Liver (tissue), 8 donors: ENCODE measurements at regions not wholly inside any gene's neighbourhood (a gene's known extent, or its start where the extent isn't known, plus 50 kb on each side); places are given as distances from the start of the nearest gene placed in this dataset.

ENCODE experiments used
- DNase-seq: peaks from one replicate; pipeline ENCODE4 v3.0.0-alpha.2; 2017; ENCODE audit warnings: low spot score
- H3K27ac ChIP-seq, 2 donors: one replicate each; pipeline ENCODE4 v1.7.0; 2013; ENCODE audit warnings: inconsistent platforms in 2 of 2, low read length in 2 of 2, control low read depth in 1 of 2, low read depth in 1 of 2, mild to moderate bottlenecking in 1 of 2
- H3K27me3 ChIP-seq, 4 donors: one replicate each; pipeline versions ENCODE4 v1.6.1 to v1.7.0; 2013; ENCODE audit warnings: low read length in 3 of 4, inconsistent platforms in 1 of 4, mild to moderate bottlenecking in 1 of 4, moderate library complexity in 1 of 4; ENCODE audit not compliant: control insufficient read depth in 4 of 4, insufficient read depth in 4 of 4
- H3K36me3 ChIP-seq, 4 donors: one replicate each; pipeline versions ENCODE4 v1.6.1 to v1.7.0; 2013; ENCODE audit warnings: low read length in 3 of 4, mild to moderate bottlenecking in 3 of 4, low read depth in 1 of 4, moderate library complexity in 1 of 4; ENCODE audit not compliant: control insufficient read depth in 4 of 4, insufficient read depth in 3 of 4
- H3K4me1 ChIP-seq, 4 donors: one replicate each; pipeline versions ENCODE4 v1.6.1 to v1.7.0; 2013; ENCODE audit warnings: low read length in 3 of 4, mild to moderate bottlenecking in 3 of 4, moderate library complexity in 1 of 4; ENCODE audit not compliant: control insufficient read depth in 4 of 4, insufficient read depth in 4 of 4
- H3K4me3 ChIP-seq, 3 donors: one replicate each; pipeline versions ENCODE4 v1.6.1 to v1.7.0; 2013; ENCODE audit warnings: low read length in 3 of 3, control low read depth in 1 of 3, low read depth in 1 of 3, mild to moderate bottlenecking in 1 of 3
- H3K9ac ChIP-seq, 2 donors: one replicate each; pipeline ENCODE4 v1.7.0; 2013; ENCODE audit warnings: low read length in 2 of 2, mild to moderate bottlenecking in 2 of 2, moderate library complexity in 2 of 2, control low read depth in 1 of 2, low read depth in 1 of 2
- H3K9me3 ChIP-seq, 4 donors: one replicate each; pipeline versions ENCODE4 v1.6.1 to v1.7.0; 2013; ENCODE audit warnings: low read length in 3 of 4; ENCODE audit not compliant: control insufficient read depth in 4 of 4
- ATF3 ChIP-seq: IDR thresholded peaks from 2 replicates; pipeline ENCODE4 v1.6.1; 2016; ENCODE audit warnings: antibody characterized with exemption
- CTCF ChIP-seq: fragments of 150-350 bp; IDR thresholded peaks from 2 replicates; pipeline ENCODE4 v1.5.1; 2017; ENCODE audit warnings: improper control_type of control experiment, low read depth, low read length; ENCODE audit not compliant: missing input control
- EGR1 ChIP-seq, 2 donors: IDR thresholded peaks; 2 replicates each; pipeline ENCODE4 v1.6.1; 2016 to 2018; ENCODE audit warnings: antibody characterized with exemption in 2 of 2, low read depth in 2 of 2
- FOXA1 ChIP-seq: IDR thresholded peaks from 2 replicates; pipeline ENCODE4 v1.6.1; 2016; ENCODE audit warnings: antibody characterized with exemption
- FOXA2 ChIP-seq: IDR thresholded peaks from 2 replicates; pipeline ENCODE4 v1.6.1; 2016; ENCODE audit warnings: antibody characterized with exemption
- GABPA ChIP-seq, 2 donors: IDR thresholded peaks in 1 of 2; conservative IDR thresholded peaks in 1 of 2; 2 replicates each; pipeline ENCODE4 v1.6.1; 2016; ENCODE audit warnings: antibody characterized with exemption in 2 of 2, mild to moderate bottlenecking in 1 of 2, moderate library complexity in 1 of 2
- HNF4A ChIP-seq, 2 donors: conservative IDR thresholded peaks; 2 replicates each; pipeline ENCODE4 v1.6.1; 2016; ENCODE audit warnings: antibody characterized with exemption in 2 of 2, mild to moderate bottlenecking in 2 of 2
- HNF4G ChIP-seq: IDR thresholded peaks from 2 replicates; pipeline ENCODE4 v1.6.1; 2016; ENCODE audit warnings: antibody characterized with exemption
- JUND ChIP-seq, 2 donors: IDR thresholded peaks; 2 replicates each; pipeline ENCODE4 v1.6.1; 2016; ENCODE audit warnings: antibody characterized with exemption in 2 of 2
- MAX ChIP-seq: IDR thresholded peaks from 2 replicates; pipeline ENCODE4 v1.6.1; 2016; ENCODE audit warnings: antibody characterized with exemption
- NR2F2 ChIP-seq: IDR thresholded peaks from 2 replicates; pipeline ENCODE4 v1.6.1; 2016; ENCODE audit warnings: antibody characterized with exemption
- RAD21 ChIP-seq, 2 donors: IDR thresholded peaks; 2 replicates each; pipeline ENCODE4 v1.6.1; 2016; ENCODE audit warnings: antibody characterized with exemption in 2 of 2, mild to moderate bottlenecking in 2 of 2
- REST ChIP-seq: IDR thresholded peaks from 2 replicates; pipeline ENCODE4 v1.6.1; 2016; ENCODE audit warnings: antibody characterized with exemption, mild to moderate bottlenecking
- RXRA ChIP-seq, 2 donors: IDR thresholded peaks; 2 replicates each; pipeline ENCODE4 v1.6.1; 2017 to 2018; ENCODE audit warnings: antibody characterized with exemption in 2 of 2, mild to moderate bottlenecking in 1 of 2
- SP1 ChIP-seq: IDR thresholded peaks from 2 replicates; pipeline ENCODE4 v1.6.1; 2018; ENCODE audit warnings: antibody characterized with exemption, mild to moderate bottlenecking
- TAF1 ChIP-seq: conservative IDR thresholded peaks from 2 replicates; pipeline ENCODE4 v1.6.1; 2016; ENCODE audit warnings: antibody characterized with exemption, mild to moderate bottlenecking
- YY1 ChIP-seq: IDR thresholded peaks from 2 replicates; pipeline ENCODE4 v1.6.1; 2016; ENCODE audit warnings: antibody characterized with exemption, mild to moderate bottlenecking
- ZBTB33 ChIP-seq: IDR thresholded peaks from 2 replicates; pipeline ENCODE4 v1.6.1; 2016; ENCODE audit warnings: antibody characterized with exemption
- WGBS: extraction: QIAGEN DNeasy Blood & Tissue Kit; methylation state at CpG from one replicate; pipeline ENCODE4 v1.1.7; 2013; 5-methylcytosine and 5-hydroxymethylcytosine counted together
- donor health status: healthy.
- donor health status: healthy.
- donor health status: healthy.
- donor health status: healthy.
- donor health status: healthy.

- no peak for TF ChIP-seq ZBTB33
- TF ChIP-seq FOXA1, result no peak
These were observed 594.7 kb downstream of the ADGRL2 start (continued) for GRCh38 chr1:82395440-82395839.

GRCh38 chr1:82392946-82393345 is 592.2 kb downstream of the ADGRL2 start:
- 97% methylated on average over 1 of the region's 1 CpG for WGBS
- no peaks in the 10 kb centered on the region for H3K36me3 ChIP-seq
- no peaks in the 10 kb centered on the region for H3K27me3 ChIP-seq
- no peaks in the 10 kb centered on the region for H3K9me3 ChIP-seq
- H3K27ac ChIP-seq, result no peak overlapping the region
- TF ChIP-seq MAX (no peak), NR2F2 (no peak), ZBTB33 (no peak), YY1 (no peak), TAF1 (no peak), FOXA2 (no peak), REST (no peak), FOXA1 (no peak), ATF3 (no peak), JUND (IDR thresholded peaks at IDR 0.05) (no peak), CTCF (no peak), RXRA (IDR thresholded peaks at IDR 0.05) (no peak), GABPA (IDR thresholded peaks at IDR 0.05 in 1 of 2, conservative IDR thresholded peaks at IDR 0.05 in 1 of 2) (no peak), EGR1 (IDR thresholded peaks at IDR 0.05; ENCODE audit: low read depth in 2 of 2) (no peak), HNF4A (conservative IDR thresholded peaks at IDR 0.05) (no peak), SP1 (no peak), HNF4G (no peak), RAD21 (IDR thresholded peaks at IDR 0.05) (no peak)
- no peaks in the 10 kb centered on the region for H3K4me1 ChIP-seq
- no peak overlapping the region for H3K4me3 ChIP-seq
- no peak overlapping the region for H3K9ac ChIP-seq
- no peak for DNase-seq
